SH-SY5Y (cell line): ENCODE measurements at regions not wholly inside any gene's neighbourhood (a gene's known extent, or its start where the extent isn't known, plus 50 kb on each side); places are given as distances from the start of the nearest gene placed in this dataset.

Experiments
- GATA2 ChIP-seq: IDR thresholded peaks from 2 replicates; pipeline ENCODE4 v1.6.1; 2011; ENCODE audit warnings: mild to moderate bottlenecking, low read depth, low read length
- GATA3 ChIP-seq: IDR thresholded peaks from 2 replicates; pipeline ENCODE4 v1.6.1; 2011; ENCODE audit warnings: low read depth, mild to moderate bottlenecking, low read length, moderate library complexity

GRCh38 chr2:9057939-9058761, 54.7 kb upstream of the MBOAT2 start:
- TF ChIP-seq GATA3 (no peak), GATA2 (no peak)

DNA sequence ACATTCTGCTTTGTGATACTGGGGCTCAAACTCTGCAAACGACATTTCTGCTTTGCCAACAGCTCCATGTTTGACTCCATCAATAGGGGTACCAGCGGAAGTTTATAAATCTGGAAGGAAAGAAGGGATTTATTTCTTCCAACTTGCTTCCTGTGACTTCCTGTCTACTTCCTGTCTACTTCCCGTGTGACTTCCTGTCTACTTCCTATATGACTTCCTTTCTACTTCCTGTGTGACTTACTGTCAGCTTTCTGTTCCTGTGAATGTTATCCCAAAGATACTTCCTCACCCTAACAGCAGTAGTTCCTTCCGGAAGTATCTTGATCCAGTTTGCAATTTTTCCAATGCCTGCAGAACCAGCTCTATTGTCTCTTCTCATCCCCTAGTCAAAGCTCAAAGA, 52.0 kb upstream of the MBOAT2 start:
- no peak for TF ChIP-seq GATA3
- no peak for TF ChIP-seq GATA2

- TF ChIP-seq GATA3, result no peak
- TF ChIP-seq GATA2, result no peak
Measured at GRCh38 chr2:9053534-9053931, 50.0 kb upstream of the MBOAT2 start.
